Gastrocnemius medialis (tissue), 4 donors: ENCODE measurements at regions not wholly inside any gene's neighbourhood (a gene's known extent, or its start where the extent isn't known, plus 50 kb on each side); places are given as distances from the start of the nearest gene placed in this dataset.

Experiments used
- ATAC-seq, 2 donors: fragments of 150-250 bp; one replicate each; pipeline ENCODE4 v1.9.1; 2016
- DNase-seq, 2 donors: peaks; one replicate each; pipeline ENCODE4 v3.0.0-alpha.2; 2019
- H3K27ac ChIP-seq, 4 donors: fragments of 200-600 bp; sonication (generic); 1 replicate in 1 of 4; 2 replicates in 3 of 4; pipeline ENCODE4 v1.5.1; 2016 to 2018; ENCODE audit warnings: mild to moderate bottlenecking in 2 of 4, moderate library complexity in 1 of 4
- H3K27me3 ChIP-seq, 3 donors: fragments of 200-600 bp; sonication (generic) in 2 of 3; 1 replicate in 1 of 3; 2 replicates in 2 of 3; pipeline versions ENCODE4 v1.5.1 to v1.6.0; 2016 to 2019; ENCODE audit warnings: mild to moderate bottlenecking in 1 of 3, moderate library complexity in 1 of 3
- H3K36me3 ChIP-seq, 2 donors: fragments of 200-600 bp; sonication (generic) in 1 of 2; one replicate each; pipeline ENCODE4 v1.5.1; 2017 to 2018
- H3K4me1 ChIP-seq, 2 donors: fragments of 200-600 bp; sonication (generic) in 1 of 2; one replicate each; pipeline ENCODE4 v1.5.1; 2016 to 2017; ENCODE audit warnings: mild to moderate bottlenecking in 2 of 2
- H3K4me3 ChIP-seq, 4 donors: fragments of 200-600 bp; sonication (generic) in 3 of 4; 1 replicate in 1 of 4; 2 replicates in 3 of 4; pipeline ENCODE4 v1.5.1; 2016 to 2019; ENCODE audit warnings: mild to moderate bottlenecking in 2 of 4
- H3K9me3 ChIP-seq, 3 donors: fragments of 200-600 bp; sonication (generic) in 2 of 3; 1 replicate in 1 of 3; 2 replicates in 2 of 3; pipeline ENCODE4 v1.5.1; 2016 to 2019
- CTCF ChIP-seq, 5 experiments: fragments of 450-650 bp in 3 of 5; fragments of 200-600 bp in 2 of 5; sonication (generic) in 2 of 5; IDR thresholded peaks in 4 of 5; conservative IDR thresholded peaks in 1 of 5; 1 replicate in 4 of 5; 2 replicates in 1 of 5; pipeline ENCODE4 v1.5.1; 2016 to 2019; ENCODE audit warnings: antibody characterized with exemption in 5 of 5, mild to moderate bottlenecking in 3 of 5, moderate library complexity in 3 of 5
- POLR2A ChIP-seq, 2 donors: fragments of 450-650 bp; IDR thresholded peaks; one replicate each; pipeline ENCODE4 v1.6.1; 2017; ENCODE audit warnings: antibody characterized with exemption in 2 of 2, mild to moderate bottlenecking in 2 of 2, moderate library complexity in 2 of 2
- in situ Hi-C, 4 donors: fragments of 200-750 bp; cut with MboI; loops; one replicate each; pipeline versions ENCODE4 v1.15.0 to v1.8.0; 2017; ENCODE audit warnings: low sequenced_read_pairs in 4 of 4
- intact Hi-C: fragments of 100-400 bp; cut with DNase I; formaldehyde crosslinking; loops from one replicate; pipeline ENCODE4 v1.15.1; 2023; ENCODE audit warnings: low total_unique reads

- Histone ChIP-seq H3K27me3 (no peaks in the 10 kb centered on the region), H3K27ac (no peak overlapping the region), H3K36me3 (no peaks in the 10 kb centered on the region), H3K4me3 (no peak overlapping the region), H3K9me3 (no peaks in the 10 kb centered on the region), H3K4me1 (no peaks in the 10 kb centered on the region)
- intact Hi-C loops (no loop called here), in situ Hi-C loops (no loop called here)
- no peak for ATAC-seq
- no peak for DNase-seq
- TF ChIP-seq CTCF (IDR thresholded peaks at IDR 0.05 in 4 of 5, conservative IDR thresholded peaks at IDR 0.05 in 1 of 5) (no peak), POLR2A (IDR thresholded peaks at IDR 0.05) (no peak)
These were observed 614.5 kb downstream of the HINT1 start for GRCh38 chr5:130550562-130550928.

GRCh38 chr5:130549884-130550561 is 615.0 kb downstream of the HINT1 start:
- ATAC-seq (no peak), DNase-seq (no peak)
- TF ChIP-seq CTCF (IDR thresholded peaks at IDR 0.05 in 4 of 5, conservative IDR thresholded peaks at IDR 0.05 in 1 of 5): no peak
- no peak for TF ChIP-seq POLR2A (IDR thresholded peaks at IDR 0.05)
- intact Hi-C loops: no loop called here
- H3K27ac ChIP-seq: no peak overlapping the region
- no peaks in the 10 kb centered on the region for H3K36me3 ChIP-seq
- no peaks in the 10 kb centered on the region for H3K9me3 ChIP-seq
- no peak overlapping the region for H3K4me3 ChIP-seq
- in situ Hi-C loops: no loop called here
- no peaks in the 10 kb centered on the region for H3K27me3 ChIP-seq
- H3K4me1 ChIP-seq: no peaks in the 10 kb centered on the region

GRCh38 chr5:130546211-130546610 is 618.8 kb downstream of the HINT1 start:
- Histone ChIP-seq H3K9me3 (no peaks in the 10 kb centered on the region), H3K4me1 (no peaks in the 10 kb centered on the region), H3K27me3 (no peaks in the 10 kb centered on the region), H3K27ac (no peak overlapping the region), H3K4me3 (no peak overlapping the region), H3K36me3 (no peaks in the 10 kb centered on the region)
- no peak for DNase-seq
- intact Hi-C loops: no loop called here
- in situ Hi-C loops: no loop called here
- TF ChIP-seq POLR2A (IDR thresholded peaks at IDR 0.05): no peak
- TF ChIP-seq CTCF (IDR thresholded peaks at IDR 0.05 in 4 of 5, conservative IDR thresholded peaks at IDR 0.05 in 1 of 5): no peak
- no peak for ATAC-seq

- intact Hi-C loops (no loop called here), in situ Hi-C loops (no loop called here)
- no peak for ATAC-seq
These were observed 619.8 kb downstream of the HINT1 start for GRCh38 chr5:130545291-130545690.

More at GRCh38 chr5:130545291-130545690, 619.8 kb downstream of the HINT1 start:
- Histone ChIP-seq H3K27me3 (no peaks in the 10 kb centered on the region), H3K27ac (no peak overlapping the region), H3K36me3 (no peaks in the 10 kb centered on the region), H3K9me3 (no peaks in the 10 kb centered on the region), H3K4me3 (no peak overlapping the region), H3K4me1 (no peaks in the 10 kb centered on the region)
- no peak for DNase-seq
- no peak for TF ChIP-seq CTCF (IDR thresholded peaks at IDR 0.05 in 4 of 5, conservative IDR thresholded peaks at IDR 0.05 in 1 of 5)
